ENCODE measurements at regions not wholly inside any gene's neighbourhood (a gene's known extent, or its start where the extent isn't known, plus 50 kb on each side); places are given as distances from the start of the nearest gene placed in this dataset.

DNA sequence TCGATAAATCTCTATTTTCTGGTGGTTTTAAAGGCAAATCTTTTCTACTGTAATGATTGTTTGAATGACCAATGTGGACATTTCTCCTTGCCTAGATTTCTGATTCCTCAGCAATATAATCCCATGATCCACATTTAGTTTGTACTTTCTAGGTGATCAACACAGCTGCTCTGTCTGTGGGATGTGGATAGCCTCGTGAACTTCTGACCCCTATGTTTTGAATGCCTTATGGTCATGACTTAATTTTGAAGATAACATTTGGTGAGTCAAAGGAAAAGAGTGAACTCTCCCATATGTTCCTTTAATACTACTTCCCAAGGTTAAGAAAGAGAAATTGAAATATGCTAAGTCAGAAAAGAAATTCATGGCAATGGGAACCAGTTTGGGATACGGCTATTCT lies 147.5 kb downstream of the CAVIN4 start:
- no peak for TF ChIP-seq TEAD4 (IDR thresholded peaks at IDR 0.05; ENCODE audit: borderline replicate concordance, insufficient read depth)
- TF ChIP-seq, protein P1, sequence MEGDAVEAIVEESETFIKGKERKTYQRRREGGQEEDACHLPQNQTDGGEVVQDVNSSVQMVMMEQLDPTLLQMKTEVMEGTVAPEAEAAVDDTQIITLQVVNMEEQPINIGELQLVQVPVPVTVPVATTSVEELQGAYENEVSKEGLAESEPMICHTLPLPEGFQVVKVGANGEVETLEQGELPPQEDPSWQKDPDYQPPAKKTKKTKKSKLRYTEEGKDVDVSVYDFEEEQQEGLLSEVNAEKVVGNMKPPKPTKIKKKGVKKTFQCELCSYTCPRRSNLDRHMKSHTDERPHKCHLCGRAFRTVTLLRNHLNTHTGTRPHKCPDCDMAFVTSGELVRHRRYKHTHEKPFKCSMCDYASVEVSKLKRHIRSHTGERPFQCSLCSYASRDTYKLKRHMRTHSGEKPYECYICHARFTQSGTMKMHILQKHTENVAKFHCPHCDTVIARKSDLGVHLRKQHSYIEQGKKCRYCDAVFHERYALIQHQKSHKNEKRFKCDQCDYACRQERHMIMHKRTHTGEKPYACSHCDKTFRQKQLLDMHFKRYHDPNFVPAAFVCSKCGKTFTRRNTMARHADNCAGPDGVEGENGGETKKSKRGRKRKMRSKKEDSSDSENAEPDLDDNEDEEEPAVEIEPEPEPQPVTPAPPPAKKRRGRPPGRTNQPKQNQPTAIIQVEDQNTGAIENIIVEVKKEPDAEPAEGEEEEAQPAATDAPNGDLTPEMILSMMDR (IDR thresholded peaks at IDR 0.05) = no peak
- TF ChIP-seq, protein P2, sequence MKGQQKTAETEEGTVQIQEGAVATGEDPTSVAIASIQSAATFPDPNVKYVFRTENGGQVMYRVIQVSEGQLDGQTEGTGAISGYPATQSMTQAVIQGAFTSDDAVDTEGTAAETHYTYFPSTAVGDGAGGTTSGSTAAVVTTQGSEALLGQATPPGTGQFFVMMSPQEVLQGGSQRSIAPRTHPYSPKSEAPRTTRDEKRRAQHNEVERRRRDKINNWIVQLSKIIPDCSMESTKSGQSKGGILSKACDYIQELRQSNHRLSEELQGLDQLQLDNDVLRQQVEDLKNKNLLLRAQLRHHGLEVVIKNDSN (IDR thresholded peaks at IDR 0.05; ENCODE audit: borderline replicate concordance, low read depth) = no peak

Measured in SK-N-SH (cell line).